KMS-11 (cell line): ENCODE measurements at regions not wholly inside any gene's neighbourhood (a gene's known extent, or its start where the extent isn't known, plus 50 kb on each side); places are given as distances from the start of the nearest gene placed in this dataset.

ENCODE experiments used
- H2AFZ ChIP-seq: fragments of 200-600 bp; sonication (generic); 2 replicates; pipeline ENCODE4 v1.6.1; 2016; ENCODE audit warnings: antibody characterized with exemption, mixed run types, low read depth
- H3K27ac ChIP-seq: fragments of 200-600 bp; sonication (generic); 2 replicates; pipeline ENCODE4 v1.6.1; 2016; ENCODE audit warnings: mild to moderate bottlenecking, mixed run types
- H3K27me3 ChIP-seq: fragments of 200-600 bp; sonication (generic); 2 replicates; pipeline ENCODE4 v1.6.1; 2017; ENCODE audit warnings: mild to moderate bottlenecking, low read depth, mixed run types, moderate library complexity; ENCODE audit not compliant: insufficient read depth
- H3K36me3 ChIP-seq: fragments of 200-600 bp; sonication (generic); 2 replicates; pipeline ENCODE4 v1.6.1; 2017; ENCODE audit warnings: mild to moderate bottlenecking, mixed run types; ENCODE audit not compliant: insufficient read depth
- H3K4me1 ChIP-seq: fragments of 200-600 bp; sonication (generic); 2 replicates; pipeline ENCODE4 v1.6.1; 2016; ENCODE audit warnings: mild to moderate bottlenecking, low read depth, mixed run types; ENCODE audit not compliant: poor library complexity, severe bottlenecking
- H3K4me2 ChIP-seq: fragments of 200-600 bp; sonication (generic); 2 replicates; pipeline ENCODE4 v1.7.0; 2016; ENCODE audit warnings: mild to moderate bottlenecking, mixed run types
- H3K4me3 ChIP-seq: fragments of 200-600 bp; sonication (generic); IDR thresholded peaks from 2 replicates; pipeline ENCODE4 v1.6.1; 2017; ENCODE audit warnings: low read depth, low read length, mixed read lengths; ENCODE audit not compliant: insufficient read depth
- H3K79me2 ChIP-seq: fragments of 200-600 bp; sonication (generic); 2 replicates; pipeline ENCODE4 v1.6.1; 2016; ENCODE audit warnings: low read depth, mixed run types; ENCODE audit not compliant: insufficient read depth
- H3K9ac ChIP-seq: fragments of 200-600 bp; sonication (generic); 2 replicates; pipeline ENCODE4 v1.6.1; 2016; ENCODE audit warnings: mild to moderate bottlenecking, mixed run types
- H4K20me1 ChIP-seq: fragments of 200-600 bp; sonication (generic); 2 replicates; pipeline ENCODE4 v1.6.1; 2016; ENCODE audit warnings: mild to moderate bottlenecking, mixed run types; ENCODE audit not compliant: insufficient read depth
- CTCF ChIP-seq: fragments of 200-600 bp; sonication (generic); conservative IDR thresholded peaks from 2 replicates; pipeline ENCODE4 v1.6.1; 2017; ENCODE audit warnings: low read depth, mild to moderate bottlenecking, antibody characterized with exemption, low read length, moderate library complexity, mixed read lengths

GRCh38 chrX:45756557-45756956 lies 555.9 kb upstream of the DIPK2B start:
- Histone ChIP-seq H3K4me1 (peaks cover 54% of the 10 kb centered on the region), H2AFZ (no peak overlapping the region), H3K4me3 (no peak overlapping the region), H4K20me1 (no peaks in the 10 kb centered on the region), H3K27ac (no peak overlapping the region), H3K27me3 (no peaks in the 10 kb centered on the region), H3K79me2 (no peaks in the 10 kb centered on the region), H3K36me3 (no peaks in the 10 kb centered on the region), H3K9ac (no peak overlapping the region), H3K4me2 (no peak overlapping the region)
- no peak for TF ChIP-seq CTCF

- Histone ChIP-seq H3K79me2 (no peaks in the 10 kb centered on the region), H3K4me1 (peaks cover 46% of the 10 kb centered on the region)
Measured at GRCh38 chrX:45755703-45756102, 555.0 kb upstream of the DIPK2B start.

GRCh38 chrX:45751156-45751555 lies 550.5 kb upstream of the DIPK2B start:
- no peak overlapping the region for H2AFZ ChIP-seq
- H4K20me1 ChIP-seq = no peaks in the 10 kb centered on the region
- H3K27ac ChIP-seq = no peak overlapping the region
- H3K27me3 ChIP-seq = no peaks in the 10 kb centered on the region
- no peak overlapping the region for H3K4me2 ChIP-seq
- H3K36me3 ChIP-seq = no peaks in the 10 kb centered on the region
- no peak for TF ChIP-seq CTCF
- H3K79me2 ChIP-seq = no peaks in the 10 kb centered on the region
- no peak overlapping the region for H3K9ac ChIP-seq
- H3K4me3 ChIP-seq = no peak overlapping the region
- H3K4me1 ChIP-seq = peaks cover 4% of the 10 kb centered on the region

More at GRCh38 chrX:45755703-45756102, 555.0 kb upstream of the DIPK2B start:
- no peaks in the 10 kb centered on the region for H3K36me3 ChIP-seq
- no peak overlapping the region for H3K27ac ChIP-seq
- H4K20me1 ChIP-seq = no peaks in the 10 kb centered on the region
- no peak overlapping the region for H3K4me2 ChIP-seq
- TF ChIP-seq CTCF = no peak
- H3K27me3 ChIP-seq = no peaks in the 10 kb centered on the region
- no peak overlapping the region for H3K4me3 ChIP-seq
- H3K9ac ChIP-seq = no peak overlapping the region
- H2AFZ ChIP-seq = no peak overlapping the region

- Histone ChIP-seq H3K36me3 (no peaks in the 10 kb centered on the region), H4K20me1 (no peaks in the 10 kb centered on the region), H3K4me1 (peaks cover 4% of the 10 kb centered on the region), H3K4me3 (no peak overlapping the region), H3K79me2 (no peaks in the 10 kb centered on the region), H3K27me3 (no peaks in the 10 kb centered on the region), H3K4me2 (no peak overlapping the region), H3K27ac (no peak overlapping the region), H2AFZ (no peak overlapping the region), H3K9ac (no peak overlapping the region)
- TF ChIP-seq CTCF = no peak
Measured at GRCh38 chrX:45750639-45751038, 550.0 kb upstream of the DIPK2B start.
